Stomach smooth muscle (tissue), 2 donors: ENCODE measurements at regions not wholly inside any gene's neighbourhood (a gene's known extent, or its start where the extent isn't known, plus 50 kb on each side); places are given as distances from the start of the nearest gene placed in this dataset.

Experiments used
- H3K27ac ChIP-seq: one replicate; pipeline ENCODE4 v1.7.0; 2013; ENCODE audit warnings: mild to moderate bottlenecking, low read length, inconsistent platforms
- H3K27me3 ChIP-seq, 2 donors: one replicate each; pipeline ENCODE4 v1.7.0; 2013; ENCODE audit warnings: low read length in 2 of 2; ENCODE audit not compliant: insufficient read depth in 2 of 2, control insufficient read depth in 1 of 2
- H3K36me3 ChIP-seq, 2 donors: one replicate each; pipeline ENCODE4 v1.7.0; 2013; ENCODE audit warnings: low read length in 2 of 2; ENCODE audit not compliant: control insufficient read depth in 2 of 2, insufficient read depth in 2 of 2
- H3K4me1 ChIP-seq: one replicate; pipeline ENCODE4 v1.7.0; 2013; ENCODE audit warnings: low read length; ENCODE audit not compliant: control insufficient read depth, insufficient read depth
- H3K4me3 ChIP-seq, 2 donors: one replicate each; pipeline ENCODE4 v1.7.0; 2013; ENCODE audit warnings: low read length in 2 of 2
- H3K9ac ChIP-seq, 2 donors: one replicate each; pipeline ENCODE4 v1.7.0; 2013; ENCODE audit warnings: low read length in 2 of 2, mild to moderate bottlenecking in 1 of 2
- H3K9me3 ChIP-seq, 2 donors: one replicate each; pipeline ENCODE4 v1.7.0; 2013; ENCODE audit warnings: low read length in 2 of 2; ENCODE audit not compliant: control insufficient read depth in 2 of 2
- donor health status: healthy.
- donor health status: Pancreatic carcinoma.

- no peaks in the 10 kb centered on the region for H3K9me3 ChIP-seq
- no peaks in the 10 kb centered on the region for H3K4me1 ChIP-seq
- peaks cover 0 to 2% of the 10 kb centered on the region in 2 donors for H3K27me3 ChIP-seq
- no peak overlapping the region for H3K27ac ChIP-seq
- no peaks in the 10 kb centered on the region for H3K36me3 ChIP-seq
- no peak overlapping the region for H3K9ac ChIP-seq
- H3K4me3 ChIP-seq = no peak overlapping the region
These were observed 56.1 kb upstream of the RNF152 start for GRCh38 chr18:61948846-61949438.

DNA sequence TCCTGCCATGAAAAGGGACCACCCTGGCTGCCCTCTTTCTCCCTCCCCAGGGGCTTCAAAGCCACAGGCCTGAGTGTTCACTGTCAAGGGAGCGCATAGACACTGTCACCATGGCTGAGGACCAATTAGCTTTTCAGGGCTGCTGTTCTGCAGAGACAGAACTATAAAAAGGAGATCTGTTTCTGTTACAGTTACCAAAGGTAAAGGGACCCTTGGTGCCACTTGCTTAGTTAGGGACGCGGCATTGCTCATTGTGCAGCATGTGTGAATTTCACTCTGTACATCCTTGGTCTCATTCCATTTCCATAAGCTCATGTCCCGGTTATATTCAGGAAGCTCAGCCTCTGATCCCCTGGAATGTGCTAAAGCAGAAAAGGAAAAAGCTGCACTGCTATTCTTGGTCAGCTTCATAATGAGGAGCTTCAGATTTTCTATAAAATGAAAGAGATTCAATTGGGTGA lies 55.5 kb upstream of the RNF152 start:
- Histone ChIP-seq H3K27me3 (peaks cover 0 to 2% of the 10 kb centered on the region in 2 donors), H3K4me1 (no peaks in the 10 kb centered on the region), H3K27ac (no peak overlapping the region), H3K4me3 (no peak overlapping the region), H3K9ac (no peak overlapping the region), H3K9me3 (no peaks in the 10 kb centered on the region), H3K36me3 (no peaks in the 10 kb centered on the region)

- Histone ChIP-seq H3K27ac (no peak overlapping the region), H3K27me3 (peaks cover 0 to 2% of the 10 kb centered on the region in 2 donors), H3K36me3 (no peaks in the 10 kb centered on the region), H3K9ac (no peak overlapping the region), H3K4me1 (no peaks in the 10 kb centered on the region), H3K4me3 (no peak overlapping the region), H3K9me3 (no peaks in the 10 kb centered on the region)
These were observed 53.6 kb upstream of the RNF152 start for GRCh38 chr18:61946449-61946848.

DNA sequence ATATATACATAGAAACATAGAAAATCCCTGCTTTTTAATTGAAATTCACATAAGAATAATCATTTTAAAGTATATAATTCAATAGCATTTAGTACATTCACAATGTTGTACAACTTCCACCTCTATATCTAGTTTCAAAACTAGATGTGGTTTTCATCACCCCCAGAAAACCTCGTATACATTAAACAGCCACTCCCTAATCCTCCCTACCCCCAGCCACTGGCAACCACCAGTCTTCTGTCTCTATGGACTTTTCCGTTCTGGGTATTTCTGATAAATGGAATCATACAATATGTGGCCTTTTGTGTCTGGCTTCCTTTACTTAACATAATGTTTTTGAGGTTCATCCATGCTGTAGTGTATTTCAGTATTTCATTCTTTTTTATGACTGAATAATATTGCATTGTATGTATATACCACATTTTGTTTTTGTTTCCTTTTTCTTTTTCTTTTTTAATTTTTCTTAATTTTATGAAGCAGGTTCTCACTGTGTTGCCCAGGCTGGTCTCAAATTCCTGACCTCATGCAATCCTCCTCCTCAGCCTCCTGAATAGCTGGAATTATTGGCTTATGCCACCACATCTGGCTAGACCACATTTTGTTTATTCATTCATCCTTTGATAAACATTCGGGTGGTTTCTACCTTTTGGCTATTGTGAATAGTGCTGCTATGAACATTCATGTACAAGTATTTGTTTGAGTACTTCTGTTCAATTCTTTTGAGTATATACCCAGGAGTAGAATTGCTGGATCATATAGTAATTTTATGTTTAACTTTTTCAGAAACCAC lies 50.6 kb upstream of the RNF152 start:
- Histone ChIP-seq H3K9ac (no peak overlapping the region), H3K27me3 (no peaks in the 10 kb centered on the region), H3K9me3 (peaks cover 0 to 4% of the 10 kb centered on the region in 2 donors), H3K27ac (no peak overlapping the region), H3K4me3 (no peak overlapping the region), H3K4me1 (no peaks in the 10 kb centered on the region), H3K36me3 (no peaks in the 10 kb centered on the region)
